HG03571 (cell line): ENCODE measurements at regions not wholly inside any gene's neighbourhood (a gene's known extent, or its start where the extent isn't known, plus 50 kb on each side); places are given as distances from the start of the nearest gene placed in this dataset.
"Not testable (repeated sequence)": the region's sequence is repeated elsewhere in the genome, so short reads cannot be mapped to it uniquely, and the experiment has no call there.

ENCODE experiments used
- ATAC-seq: cut with Tn5 transposase; IDR thresholded peaks from one replicate; pipeline ENCODE4 v1.9.1; 2021; ENCODE audit not compliant: unreplicated experiment

DNA sequence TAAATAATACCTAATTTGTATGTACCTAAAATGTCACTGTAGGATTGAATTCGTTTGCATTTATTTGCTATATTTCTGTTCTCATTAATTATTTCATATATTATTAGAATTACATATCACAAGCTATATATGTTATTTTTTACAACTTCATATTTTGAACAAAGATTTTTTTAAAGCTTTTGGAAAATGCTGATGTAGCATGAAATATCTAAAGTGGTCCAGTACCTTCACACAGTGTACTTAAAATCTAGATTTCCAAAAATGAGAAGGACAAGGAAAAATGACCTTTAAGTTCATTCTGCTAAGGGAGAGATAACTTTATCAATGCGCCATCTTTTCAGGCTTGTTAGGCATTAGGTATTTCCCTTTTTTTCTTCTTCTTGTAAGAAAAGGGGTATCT lies 71.8 kb downstream of the LARP7 start:
- no peak for ATAC-seq

- ATAC-seq = no peak
Measured at GRCh38 chr4:112714922-112715901, 78.3 kb downstream of the LARP7 start.

- ATAC-seq = no peak
Measured at GRCh38 chr4:112717856-112718255, 80.9 kb downstream of the LARP7 start.

- no peak for ATAC-seq
Measured at GRCh38 chr4:112721627-112722026, 84.7 kb downstream of the LARP7 start.

DNA sequence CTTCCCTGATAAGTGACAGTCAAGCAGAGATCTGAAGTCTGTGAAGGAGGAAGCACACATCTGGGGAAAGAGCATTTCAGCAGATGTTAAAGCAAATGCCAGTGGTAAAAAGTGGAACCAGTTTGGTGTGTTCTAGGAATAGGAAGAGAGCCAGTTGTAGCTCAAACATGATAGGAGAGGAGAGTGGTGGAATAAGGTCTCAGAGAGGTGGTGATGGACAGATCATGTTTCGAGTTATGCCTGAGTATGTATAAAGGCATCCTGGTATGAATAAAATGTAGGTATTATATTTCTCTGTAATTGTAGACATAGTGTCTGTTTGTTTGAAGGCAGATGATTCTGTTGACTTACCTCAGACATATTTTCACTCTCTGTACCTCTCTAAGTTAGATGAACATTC lies 89.1 kb downstream of the LARP7 start:
- no peak for ATAC-seq

- ATAC-seq = not testable (repeated sequence)
Measured at GRCh38 chr4:112727728-112728127, 90.8 kb downstream of the LARP7 start.

DNA sequence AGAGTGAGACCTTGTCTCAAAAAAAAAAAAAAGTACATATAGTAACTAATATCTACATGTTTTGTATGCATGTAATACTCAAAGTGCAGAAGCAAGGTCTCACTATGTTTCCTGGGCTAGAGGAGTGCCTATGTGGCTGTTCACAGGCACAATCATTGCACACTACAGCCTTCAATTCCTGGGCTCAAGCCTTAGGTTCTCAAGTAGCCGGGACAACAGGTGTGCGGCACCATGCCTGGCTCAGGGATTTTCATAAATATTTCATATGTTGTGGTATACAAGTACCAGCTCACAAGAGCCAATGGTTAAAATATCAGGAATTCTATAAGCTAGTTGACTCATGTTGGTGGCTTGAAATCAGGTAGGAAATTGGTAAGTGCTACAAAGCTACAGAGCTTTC lies 94.8 kb downstream of the LARP7 start:
- no peak for ATAC-seq

- ATAC-seq = no peak
Measured at GRCh38 chr4:112732142-112732541, 95.2 kb downstream of the LARP7 start.

DNA sequence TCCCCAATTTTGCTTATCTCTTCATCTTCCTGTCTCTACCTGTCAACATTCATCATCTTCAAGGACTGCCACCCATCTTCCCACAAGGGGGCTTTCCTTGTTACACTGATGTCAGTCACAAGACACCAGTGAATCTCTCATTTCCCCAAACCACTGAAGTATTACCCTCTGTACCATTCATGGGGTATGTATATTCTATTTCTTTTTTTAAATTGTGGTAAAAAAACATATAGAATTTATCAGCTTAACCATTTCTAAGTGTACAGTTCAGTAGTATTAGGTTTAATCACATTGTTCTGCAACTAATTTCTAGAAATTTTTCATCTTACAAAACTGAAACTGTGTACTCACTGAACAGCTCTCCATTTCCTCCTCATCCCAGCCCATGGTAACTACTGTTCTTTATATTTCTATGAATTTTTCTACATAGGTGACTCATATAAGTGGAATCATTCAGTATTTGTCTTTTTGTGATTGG lies 98.6 kb downstream of the LARP7 start:
- peak; percentile 67 for ATAC-seq

- peak; percentile 32 for ATAC-seq
Measured at GRCh38 chr4:112736718-112737135, 99.8 kb downstream of the LARP7 start.

DNA sequence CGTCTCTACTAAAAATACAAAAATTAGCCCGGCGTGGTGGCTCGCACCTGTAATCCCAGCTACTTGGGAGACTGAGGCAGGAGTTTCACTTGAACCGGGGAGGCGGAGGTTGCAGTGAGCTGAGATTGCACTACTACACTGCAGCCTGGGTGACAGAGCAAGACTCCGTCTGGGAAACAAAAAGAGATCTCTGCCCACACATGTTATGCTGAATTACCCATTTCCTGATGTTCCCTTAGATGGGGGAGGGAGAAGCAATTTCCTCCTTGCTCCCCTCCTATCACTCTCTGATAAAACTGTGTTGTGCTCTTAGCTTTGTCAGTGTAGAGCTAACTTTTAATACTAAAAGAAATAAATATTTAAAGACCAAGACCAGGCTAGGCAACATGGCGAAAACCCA lies 102.5 kb downstream of the LARP7 start:
- ATAC-seq = no peak

- no peak for ATAC-seq
Measured at GRCh38 chr4:112747036-112747435, 110.1 kb downstream of the LARP7 start.

DNA sequence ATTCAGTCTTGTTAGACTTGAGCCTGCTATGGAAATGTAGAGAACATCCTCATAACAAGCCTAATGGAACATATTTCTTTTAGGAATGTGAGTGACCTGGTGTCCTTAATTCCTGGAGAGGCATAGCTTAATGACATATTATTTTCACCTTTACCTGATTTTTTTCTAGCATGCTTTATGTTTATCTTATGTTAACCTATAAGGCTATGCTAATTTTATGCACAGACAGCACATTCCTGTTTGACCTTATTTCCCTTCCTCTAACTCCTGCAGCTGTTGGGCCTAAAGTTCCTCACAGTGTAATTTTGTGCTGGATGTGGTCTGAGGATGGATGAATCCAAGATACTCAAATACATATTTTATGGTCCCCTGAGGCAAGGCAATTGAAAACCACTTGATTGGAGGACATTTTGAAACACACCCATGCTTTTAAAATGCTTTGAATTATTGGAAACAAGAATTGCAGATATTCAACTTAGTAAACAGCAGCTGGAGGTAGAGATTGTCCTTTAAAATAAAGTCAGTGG lies 111.5 kb downstream of the LARP7 start:
- ATAC-seq = no peak

GRCh38 chr4:112750749-112751148 lies 113.8 kb downstream of the LARP7 start:
- ATAC-seq = not testable (repeated sequence)

- no peak for ATAC-seq
Measured at GRCh38 chr4:112751447-112751846, 114.5 kb downstream of the LARP7 start.

GRCh38 chr4:112752061-112752460 lies 115.1 kb downstream of the LARP7 start:
- ATAC-seq = no peak

GRCh38 chr4:112752510-112752909 lies 115.6 kb downstream of the LARP7 start:
- ATAC-seq = no peak

DNA sequence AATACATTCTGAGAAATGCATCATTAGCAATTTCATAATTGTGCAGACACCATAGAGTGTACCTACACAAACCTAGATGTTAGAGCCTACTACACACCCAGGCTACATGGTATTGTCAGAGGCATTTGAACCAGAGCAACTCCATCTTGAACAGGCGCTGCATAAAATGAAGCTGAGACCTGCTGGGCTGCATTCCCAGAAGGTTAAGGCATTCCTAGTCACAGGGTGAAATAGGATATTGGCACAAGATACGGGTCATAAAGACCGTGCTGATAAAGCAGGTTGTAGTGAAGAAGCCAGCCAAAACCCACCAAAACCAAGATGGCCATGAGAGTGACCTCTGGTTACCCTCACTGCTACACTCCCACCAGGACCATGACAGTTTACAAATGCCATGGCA lies 116.4 kb downstream of the LARP7 start:
- ATAC-seq = no peak

- ATAC-seq = no peak
Measured at GRCh38 chr4:112759313-112759712, 122.4 kb downstream of the LARP7 start.

GRCh38 chr4:112765317-112765974 lies 128.5 kb downstream of the LARP7 start:
- ATAC-seq = peak; percentile 60

- ATAC-seq = no peak
Measured at GRCh38 chr4:112766422-112766821, 129.5 kb downstream of the LARP7 start.

DNA sequence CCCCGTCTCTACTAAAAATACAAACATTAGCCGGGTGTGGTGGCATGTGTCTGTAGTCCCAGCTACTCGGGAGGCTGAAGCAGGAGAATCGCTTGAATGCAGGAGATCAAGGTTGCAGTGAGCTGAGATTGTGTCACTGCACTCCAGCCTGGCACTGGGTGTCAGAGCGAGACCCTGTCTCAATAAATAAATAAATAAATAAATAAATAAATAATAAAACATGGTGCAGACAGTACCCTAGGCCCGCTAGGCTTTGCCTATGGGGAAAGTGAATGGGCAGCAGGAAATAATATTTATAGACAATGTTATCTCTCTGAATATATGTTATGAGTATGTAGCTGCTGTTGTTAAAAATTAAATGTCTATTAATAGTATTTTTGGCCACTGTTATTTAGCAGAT lies 130.4 kb downstream of the LARP7 start:
- no peak for ATAC-seq
